ENCODE measurements at regions not wholly inside any gene's neighbourhood (a gene's known extent, or its start where the extent isn't known, plus 50 kb on each side); places are given as distances from the start of the nearest gene placed in this dataset.

DNA sequence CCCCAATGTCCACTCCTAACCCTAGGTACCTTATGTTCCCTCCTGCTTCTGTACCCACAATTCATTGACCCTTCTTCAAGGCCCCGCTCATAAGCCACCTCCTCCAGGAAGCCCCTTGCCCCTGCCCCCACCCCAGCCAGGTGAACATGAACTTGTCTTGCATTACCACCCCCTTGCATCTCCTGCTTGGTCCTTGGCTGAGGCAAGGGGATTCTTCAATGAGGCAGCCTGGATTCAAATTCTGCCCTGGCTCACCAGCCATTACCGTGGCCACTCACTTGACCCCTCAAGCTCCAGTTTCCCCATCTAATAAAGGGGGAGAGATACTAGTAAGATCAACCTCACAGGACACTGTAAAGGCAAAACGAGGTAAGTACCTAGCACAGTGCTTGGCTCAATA, 193.1 kb downstream of the DICER1 start:
- TF ChIP-seq ZFP3 (CRISPR knock-in tag; IDR thresholded peaks at IDR 0.05), result no peak
- TF ChIP-seq PATZ1 (CRISPR knock-in tag; IDR thresholded peaks at IDR 0.05; ENCODE audit: borderline replicate concordance), result no peak
- TF ChIP-seq SNAI2 (CRISPR knock-in tag; IDR thresholded peaks at IDR 0.05), result no peak
- TF ChIP-seq RARB (CRISPR knock-in tag; IDR thresholded peaks at IDR 0.05), result no peak
- no peak for TF ChIP-seq TCF4 (CRISPR knock-in tag; IDR thresholded peaks at IDR 0.05; ENCODE audit: borderline replicate concordance)
- no peak for TF ChIP-seq ZC3H10 (CRISPR knock-in tag; IDR thresholded peaks at IDR 0.05)
- TF ChIP-seq ISL1 (CRISPR knock-in tag; IDR thresholded peaks at IDR 0.05), result no peak
